ENCODE measurements at regions not wholly inside any gene's neighbourhood (a gene's known extent, or its start where the extent isn't known, plus 50 kb on each side); places are given as distances from the start of the nearest gene placed in this dataset.
"Not testable (repeated sequence)": the region's sequence is repeated elsewhere in the genome, so short reads cannot be mapped to it uniquely, and the experiment has no call there.

DNA sequence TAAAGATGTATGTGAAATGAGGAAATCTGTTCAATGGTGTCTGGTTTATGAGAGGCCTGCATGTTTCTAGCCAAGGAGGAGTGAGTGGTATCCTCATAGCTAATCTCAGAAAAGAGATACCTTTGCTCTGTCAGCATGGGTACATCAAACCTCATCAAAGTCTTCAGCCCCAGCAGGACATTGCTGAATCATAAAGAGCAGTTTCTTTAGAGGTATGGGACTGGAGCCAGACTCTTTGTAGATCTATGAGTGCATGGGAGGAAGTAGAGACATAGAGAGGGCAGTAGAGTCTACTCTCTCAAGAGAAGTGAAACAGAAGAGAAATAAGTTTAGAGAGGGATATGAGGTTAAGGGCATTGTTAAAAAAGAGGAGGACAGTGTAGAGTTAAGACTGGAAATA, 1950.9 kb downstream of the ARAP2 start:
- no peak for DNase-seq (ENCODE audit: extremely low read depth, low read depth)
- H3K4me3 ChIP-seq (replicated peaks; ENCODE audit: low read depth, low read length) = no peak overlapping the region
- TF ChIP-seq, protein P1, sequence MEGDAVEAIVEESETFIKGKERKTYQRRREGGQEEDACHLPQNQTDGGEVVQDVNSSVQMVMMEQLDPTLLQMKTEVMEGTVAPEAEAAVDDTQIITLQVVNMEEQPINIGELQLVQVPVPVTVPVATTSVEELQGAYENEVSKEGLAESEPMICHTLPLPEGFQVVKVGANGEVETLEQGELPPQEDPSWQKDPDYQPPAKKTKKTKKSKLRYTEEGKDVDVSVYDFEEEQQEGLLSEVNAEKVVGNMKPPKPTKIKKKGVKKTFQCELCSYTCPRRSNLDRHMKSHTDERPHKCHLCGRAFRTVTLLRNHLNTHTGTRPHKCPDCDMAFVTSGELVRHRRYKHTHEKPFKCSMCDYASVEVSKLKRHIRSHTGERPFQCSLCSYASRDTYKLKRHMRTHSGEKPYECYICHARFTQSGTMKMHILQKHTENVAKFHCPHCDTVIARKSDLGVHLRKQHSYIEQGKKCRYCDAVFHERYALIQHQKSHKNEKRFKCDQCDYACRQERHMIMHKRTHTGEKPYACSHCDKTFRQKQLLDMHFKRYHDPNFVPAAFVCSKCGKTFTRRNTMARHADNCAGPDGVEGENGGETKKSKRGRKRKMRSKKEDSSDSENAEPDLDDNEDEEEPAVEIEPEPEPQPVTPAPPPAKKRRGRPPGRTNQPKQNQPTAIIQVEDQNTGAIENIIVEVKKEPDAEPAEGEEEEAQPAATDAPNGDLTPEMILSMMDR (IDR thresholded peaks at IDR 0.05; ENCODE audit: low read depth, low read length, missing control alignments) = no peak

DNA sequence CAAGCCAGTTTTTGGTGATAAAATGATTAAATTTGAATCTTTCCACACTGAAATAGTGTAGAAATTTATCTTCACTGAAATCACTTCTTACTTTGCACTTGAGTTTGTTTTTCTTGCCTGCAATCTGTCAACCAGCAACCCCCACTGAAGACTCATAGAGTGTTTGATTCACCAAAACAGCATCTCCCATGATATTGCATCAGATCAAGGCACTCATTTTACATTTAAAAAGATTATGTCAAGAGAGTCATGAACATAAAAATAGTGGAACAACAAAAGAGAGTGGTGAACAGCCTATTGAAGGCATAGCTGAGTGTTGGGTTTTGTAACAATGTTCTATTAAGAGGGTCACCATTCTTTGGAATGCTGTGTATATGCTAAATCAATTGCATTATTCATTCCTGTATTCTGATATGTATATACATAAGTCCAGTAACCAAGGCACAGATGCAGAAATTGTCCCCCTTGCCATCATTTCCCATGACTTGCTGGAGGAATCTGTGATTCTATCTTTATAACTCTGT, 1934.9 kb downstream of the ARAP2 start:
- TF ChIP-seq, protein P1 (IDR thresholded peaks at IDR 0.05; ENCODE audit: low read depth, low read length, missing control alignments) = no peak
- DNase-seq (ENCODE audit: extremely low read depth, low read depth) = no peak
- no peak overlapping the region for H3K4me3 ChIP-seq (replicated peaks; ENCODE audit: low read depth, low read length)

DNA sequence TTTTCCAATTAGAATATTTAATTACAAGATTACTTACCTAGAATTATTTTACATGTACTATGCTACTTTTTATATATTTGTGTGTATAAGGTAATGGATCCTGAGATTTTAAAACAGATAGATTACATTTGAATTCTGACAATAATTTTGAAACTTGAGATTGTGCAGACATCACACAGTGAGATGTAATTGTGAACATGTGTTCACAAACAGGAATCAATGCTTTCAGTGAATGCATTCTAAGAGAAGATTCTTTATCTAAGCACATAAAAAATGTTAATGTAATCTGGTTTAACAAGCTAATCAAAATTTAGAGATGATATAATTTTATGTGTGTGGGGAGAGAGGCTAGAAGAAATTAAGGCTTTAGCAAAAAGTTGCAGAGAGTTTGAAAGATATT, 1925.5 kb downstream of the ARAP2 start:
- TF ChIP-seq, protein P1 (IDR thresholded peaks at IDR 0.05; ENCODE audit: low read depth, low read length, missing control alignments) = no peak
- no peak overlapping the region for H3K4me3 ChIP-seq (replicated peaks; ENCODE audit: low read depth, low read length)
- no peak for DNase-seq (ENCODE audit: extremely low read depth, low read depth)

DNA sequence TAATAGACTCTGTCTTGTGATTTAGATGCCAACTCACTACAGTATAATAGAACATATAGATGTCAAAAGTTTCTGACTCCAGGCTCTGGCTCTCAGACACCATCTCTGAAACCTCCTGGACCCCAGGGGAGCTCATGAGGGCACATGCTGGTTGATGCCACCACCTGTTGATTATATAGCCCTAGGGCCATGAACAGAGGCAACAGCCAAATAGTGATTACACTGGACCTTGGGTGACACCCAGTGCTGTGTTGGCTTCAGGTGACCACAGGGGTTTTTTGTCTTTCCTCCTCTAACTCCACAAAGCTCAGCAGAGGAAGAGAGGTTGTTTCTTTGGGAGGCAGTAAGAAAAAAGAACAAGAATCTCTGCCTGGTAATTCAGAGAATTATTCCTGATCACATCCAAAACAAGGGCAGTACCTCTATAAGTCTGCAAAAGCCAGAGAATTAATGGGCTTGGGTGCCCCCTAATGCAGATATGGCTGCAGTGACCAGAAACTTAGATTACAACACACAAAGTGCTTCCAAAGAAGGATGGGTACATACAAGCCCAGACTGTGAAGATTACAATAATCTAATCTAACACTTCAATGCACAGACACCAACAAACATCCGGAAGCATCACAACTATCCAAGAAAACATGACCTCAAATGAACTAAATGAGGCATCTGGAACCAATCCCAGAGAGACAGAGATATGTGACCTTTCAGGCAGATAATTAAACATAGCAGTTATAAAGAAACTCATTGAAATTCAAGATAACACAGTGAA, 1920.6 kb downstream of the ARAP2 start:
- no peak for DNase-seq (ENCODE audit: extremely low read depth, low read depth)
- TF ChIP-seq, protein P1 (IDR thresholded peaks at IDR 0.05; ENCODE audit: low read depth, low read length, missing control alignments) = no peak
- H3K4me3 ChIP-seq (replicated peaks; ENCODE audit: low read depth, low read length) = no peak overlapping the region

DNA sequence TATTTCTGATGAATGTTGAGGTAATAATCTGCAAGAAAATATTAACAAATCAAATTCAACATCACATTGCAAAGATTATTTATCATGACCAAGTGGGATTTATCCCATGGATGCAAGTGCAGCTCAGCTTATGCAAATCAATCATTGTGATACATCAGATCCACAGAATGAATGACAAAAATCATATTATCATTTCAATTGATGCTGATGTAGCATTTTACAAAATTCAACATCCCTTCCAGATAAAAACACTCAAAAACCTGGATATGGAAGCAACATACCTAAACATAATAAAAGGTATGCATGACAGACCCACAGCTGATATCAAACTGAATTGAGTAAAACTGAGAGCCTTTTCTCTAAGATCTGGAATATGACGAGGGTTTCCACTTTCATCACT, 1915.4 kb downstream of the ARAP2 start:
- TF ChIP-seq, protein P1 (IDR thresholded peaks at IDR 0.05; ENCODE audit: low read depth, low read length, missing control alignments) = no peak
- H3K4me3 ChIP-seq (replicated peaks; ENCODE audit: low read depth, low read length) = no peak overlapping the region
- DNase-seq (ENCODE audit: extremely low read depth, low read depth) = no peak

DNA sequence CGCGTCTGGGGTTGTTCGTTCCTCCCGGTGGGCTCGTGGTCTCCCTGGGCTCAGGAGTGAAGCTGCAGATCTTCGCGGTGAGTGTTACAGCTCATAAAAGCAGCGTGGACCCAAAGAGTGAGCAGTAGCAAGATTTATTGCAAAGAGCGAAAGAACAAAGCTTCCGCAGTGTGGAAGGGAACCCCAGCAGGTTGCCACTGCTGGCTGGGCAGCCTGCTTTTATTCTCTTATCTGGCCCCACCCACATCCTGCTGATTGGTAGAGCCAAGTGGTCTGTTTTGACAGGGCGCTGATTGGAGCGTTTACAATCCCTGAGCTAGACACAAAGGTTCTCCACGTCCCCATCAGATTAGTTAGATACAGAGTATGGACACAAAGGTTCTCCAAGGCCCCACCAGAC, 1909.2 kb downstream of the ARAP2 start:
- not testable (repeated sequence) for DNase-seq (ENCODE audit: extremely low read depth, low read depth); H3K4me3 ChIP-seq (replicated peaks; ENCODE audit: low read depth, low read length)

DNA sequence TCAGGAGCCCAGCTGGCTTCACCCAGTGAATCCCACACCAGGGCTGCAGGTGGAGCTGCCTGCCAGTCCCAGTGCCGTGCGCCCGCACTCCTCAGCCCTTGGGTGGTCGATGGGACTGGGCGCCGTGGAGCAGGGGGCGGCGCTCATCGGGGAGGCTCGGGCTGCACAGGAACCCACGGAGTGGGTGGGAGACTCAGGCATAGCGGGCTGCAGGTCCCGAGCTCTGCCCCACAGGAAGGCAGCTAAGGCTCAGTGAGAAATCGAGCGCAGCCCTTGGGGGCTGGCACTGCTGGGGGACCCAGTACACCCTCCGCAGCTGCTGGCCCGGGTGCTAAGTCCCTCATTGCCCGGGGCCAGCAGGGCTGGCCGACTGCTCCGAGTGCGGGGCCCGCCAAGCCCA, 1908.8 kb downstream of the ARAP2 start:
- not testable (repeated sequence) for DNase-seq (ENCODE audit: extremely low read depth, low read depth); H3K4me3 ChIP-seq (replicated peaks; ENCODE audit: low read depth, low read length)

DNA sequence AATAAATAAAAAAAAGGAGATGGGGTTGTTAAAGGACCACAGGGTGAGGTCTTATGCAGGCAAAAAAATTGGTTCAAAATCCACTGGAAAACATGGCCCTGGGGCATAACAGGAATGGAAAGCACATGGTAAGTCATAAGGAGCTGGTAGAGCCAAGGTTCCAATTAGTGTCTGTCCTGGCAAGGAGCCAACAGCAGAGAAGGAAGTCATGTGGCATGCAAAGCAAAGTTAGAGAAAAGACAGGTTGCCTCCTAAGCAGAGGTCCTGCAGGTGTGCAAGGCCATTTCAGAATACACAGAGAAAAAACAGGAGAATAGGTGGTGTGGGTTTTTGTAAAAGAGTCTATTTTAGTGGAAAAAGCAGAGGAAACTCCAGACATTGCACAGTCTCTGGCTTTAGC, 1881.7 kb downstream of the ARAP2 start:
- TF ChIP-seq, protein P1 (IDR thresholded peaks at IDR 0.05; ENCODE audit: low read depth, low read length, missing control alignments) = no peak
- peak; percentile 4 for DNase-seq (ENCODE audit: extremely low read depth, low read depth)
- no peak overlapping the region for H3K4me3 ChIP-seq (replicated peaks; ENCODE audit: low read depth, low read length)

All from HFF-Myc (cell line).